Cardiac muscle cell (in vitro differentiated cells and primary cell): ENCODE measurements at regions not wholly inside any gene's neighbourhood (a gene's known extent, or its start where the extent isn't known, plus 50 kb on each side); places are given as distances from the start of the nearest gene placed in this dataset.

Source experiments
- DNase-seq, 2 donors: peaks; one replicate each; pipeline versions ENCODE4 v3.0.0 to v3.0.0-alpha.2; 2010 to 2017; ENCODE audit warnings: low read depth in 1 of 2, low spot score in 1 of 2
- H3K27ac ChIP-seq: fragments of 200-600 bp; sonication (generic); 2 replicates; pipeline ENCODE4 v1.5.1; 2016
- H3K27me3 ChIP-seq: fragments of 200-600 bp; sonication (generic); 2 replicates; pipeline ENCODE4 v1.6.0; 2016; ENCODE audit warnings: control low read depth
- H3K36me3 ChIP-seq: fragments of 200-600 bp; sonication (generic); 2 replicates; pipeline ENCODE4 v1.5.1; 2016; ENCODE audit warnings: control low read depth
- H3K4me1 ChIP-seq: fragments of 200-600 bp; sonication (generic); 2 replicates; pipeline ENCODE4 v1.8.1; 2017; ENCODE audit warnings: low read depth, mild to moderate bottlenecking, mixed run types
- H3K4me3 ChIP-seq: fragments of 200-600 bp; sonication (generic); 2 replicates; pipeline ENCODE4 v1.5.1; 2016; ENCODE audit warnings: mild to moderate bottlenecking
- H3K9me3 ChIP-seq: fragments of 200-600 bp; sonication (generic); 2 replicates; pipeline ENCODE4 v1.5.1; 2017; ENCODE audit warnings: low read depth, mild to moderate bottlenecking, control low read depth
- TF ChIP-seq, protein P1 (sequence below): IDR thresholded peaks from 2 replicates; pipeline ENCODE4 v1.5.1; 2012; ENCODE audit warnings: low read depth, mild to moderate bottlenecking, low read length

DNA sequence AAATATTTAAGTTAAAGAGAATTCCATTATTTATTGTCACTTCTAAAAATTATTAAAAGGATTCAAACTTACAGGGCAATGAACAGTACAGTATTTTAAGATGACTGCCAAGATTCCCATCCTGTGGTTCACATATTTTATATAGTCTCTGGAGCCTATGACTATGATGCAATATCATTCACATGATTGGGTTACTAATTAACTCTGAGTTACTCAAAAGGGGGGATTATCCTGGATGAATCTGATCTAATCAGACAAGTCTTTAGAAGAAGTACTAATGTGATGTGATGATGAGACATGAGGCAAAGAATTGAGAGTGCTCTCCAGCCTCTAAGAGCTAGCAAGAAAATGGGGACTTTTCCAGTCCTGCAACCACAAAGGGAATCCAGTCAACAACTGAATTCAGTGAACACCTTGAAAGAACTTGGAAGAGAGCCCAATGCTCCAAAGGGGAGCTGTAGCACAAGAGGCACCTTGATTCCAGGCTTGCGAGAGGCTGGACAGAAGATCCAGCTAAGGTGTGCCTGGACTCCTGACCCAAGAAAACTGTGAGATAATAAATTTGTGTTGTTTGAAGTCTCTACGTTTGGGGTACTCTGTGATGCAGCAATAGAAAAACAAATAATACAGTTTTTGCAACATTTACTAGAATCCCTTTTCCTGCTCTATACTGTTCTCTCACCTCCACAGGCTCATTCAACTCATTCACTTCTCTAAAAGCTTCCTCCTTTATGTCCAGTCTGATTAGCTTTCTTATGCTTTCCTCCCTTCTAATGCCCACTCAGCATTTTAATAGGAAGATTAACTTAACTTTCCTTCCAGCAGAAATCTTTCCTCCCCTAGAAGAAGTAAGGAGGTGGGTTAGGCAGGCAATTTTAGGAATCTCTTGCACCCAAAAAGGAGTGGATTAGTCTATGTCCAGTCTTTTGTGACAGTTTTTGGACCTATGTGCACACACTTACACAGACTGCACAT is 133.8 kb upstream of the LCORL start:
- no peak for DNase-seq
- TF ChIP-seq, protein P1, sequence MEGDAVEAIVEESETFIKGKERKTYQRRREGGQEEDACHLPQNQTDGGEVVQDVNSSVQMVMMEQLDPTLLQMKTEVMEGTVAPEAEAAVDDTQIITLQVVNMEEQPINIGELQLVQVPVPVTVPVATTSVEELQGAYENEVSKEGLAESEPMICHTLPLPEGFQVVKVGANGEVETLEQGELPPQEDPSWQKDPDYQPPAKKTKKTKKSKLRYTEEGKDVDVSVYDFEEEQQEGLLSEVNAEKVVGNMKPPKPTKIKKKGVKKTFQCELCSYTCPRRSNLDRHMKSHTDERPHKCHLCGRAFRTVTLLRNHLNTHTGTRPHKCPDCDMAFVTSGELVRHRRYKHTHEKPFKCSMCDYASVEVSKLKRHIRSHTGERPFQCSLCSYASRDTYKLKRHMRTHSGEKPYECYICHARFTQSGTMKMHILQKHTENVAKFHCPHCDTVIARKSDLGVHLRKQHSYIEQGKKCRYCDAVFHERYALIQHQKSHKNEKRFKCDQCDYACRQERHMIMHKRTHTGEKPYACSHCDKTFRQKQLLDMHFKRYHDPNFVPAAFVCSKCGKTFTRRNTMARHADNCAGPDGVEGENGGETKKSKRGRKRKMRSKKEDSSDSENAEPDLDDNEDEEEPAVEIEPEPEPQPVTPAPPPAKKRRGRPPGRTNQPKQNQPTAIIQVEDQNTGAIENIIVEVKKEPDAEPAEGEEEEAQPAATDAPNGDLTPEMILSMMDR, result no peak
- Histone ChIP-seq H3K4me3 (no peak overlapping the region), H3K4me1 (no peaks in the 10 kb centered on the region), H3K27me3 (no peaks in the 10 kb centered on the region), H3K27ac (no peak overlapping the region), H3K36me3 (no peaks in the 10 kb centered on the region), H3K9me3 (no peaks in the 10 kb centered on the region)

DNA sequence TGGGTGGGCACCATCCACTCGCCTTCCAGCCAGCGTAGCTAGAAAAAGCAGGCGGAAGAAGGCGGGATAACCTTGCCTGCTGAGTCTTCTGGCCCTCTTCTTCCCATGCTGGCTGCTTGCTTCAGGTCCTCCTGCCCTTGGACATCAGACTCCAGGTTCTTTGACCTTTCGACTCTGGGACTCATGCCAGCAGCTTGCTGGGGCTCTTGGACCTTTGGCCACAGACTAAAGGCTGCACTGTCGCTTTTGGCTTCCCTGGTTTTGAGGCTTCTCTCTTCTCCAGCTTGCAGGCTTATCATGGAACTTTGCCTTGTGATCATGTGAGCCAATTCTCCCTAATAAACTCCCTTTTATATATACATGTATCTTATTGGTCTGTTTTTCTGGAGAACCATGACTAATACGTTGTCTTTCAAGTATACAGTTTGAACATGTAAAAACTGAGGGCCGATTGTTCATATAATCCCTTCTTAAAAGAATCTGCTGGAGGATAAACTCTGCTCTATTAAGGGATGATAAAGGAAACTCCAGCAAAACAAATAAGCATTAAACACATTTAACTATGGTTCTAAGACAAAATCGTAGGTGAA is 116.6 kb upstream of the LCORL start:
- H3K9me3 ChIP-seq, result no peaks in the 10 kb centered on the region
- H3K27ac ChIP-seq, result no peak overlapping the region
- H3K36me3 ChIP-seq, result no peaks in the 10 kb centered on the region
- DNase-seq, result no peak
- H3K4me1 ChIP-seq, result no peaks in the 10 kb centered on the region
- no peak overlapping the region for H3K4me3 ChIP-seq
- no peaks in the 10 kb centered on the region for H3K27me3 ChIP-seq
- TF ChIP-seq, protein P1, result no peak

DNA sequence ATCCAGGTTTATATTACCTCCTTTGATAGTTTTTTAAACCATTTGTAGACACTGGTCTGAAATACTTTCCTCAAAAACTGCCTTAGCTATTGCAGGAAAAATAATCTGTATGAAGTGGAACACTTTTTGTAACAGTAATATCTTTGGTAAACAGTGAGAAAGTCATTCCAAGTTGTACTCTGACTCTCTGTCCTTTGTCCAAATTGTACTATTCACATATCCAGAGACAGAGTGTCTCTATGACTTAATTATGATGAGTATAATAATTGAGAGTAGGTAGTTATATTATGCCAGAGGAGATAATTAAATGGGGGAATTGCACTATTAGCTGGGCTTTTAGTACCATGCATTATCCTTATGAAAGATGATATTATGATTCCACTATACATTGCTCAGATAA is 112.6 kb upstream of the LCORL start:
- DNase-seq, result no peak
- Histone ChIP-seq H3K4me1 (no peaks in the 10 kb centered on the region), H3K4me3 (no peak overlapping the region), H3K9me3 (no peaks in the 10 kb centered on the region), H3K27ac (no peak overlapping the region), H3K27me3 (no peaks in the 10 kb centered on the region), H3K36me3 (no peaks in the 10 kb centered on the region)
- TF ChIP-seq, protein P1, result no peak

DNA sequence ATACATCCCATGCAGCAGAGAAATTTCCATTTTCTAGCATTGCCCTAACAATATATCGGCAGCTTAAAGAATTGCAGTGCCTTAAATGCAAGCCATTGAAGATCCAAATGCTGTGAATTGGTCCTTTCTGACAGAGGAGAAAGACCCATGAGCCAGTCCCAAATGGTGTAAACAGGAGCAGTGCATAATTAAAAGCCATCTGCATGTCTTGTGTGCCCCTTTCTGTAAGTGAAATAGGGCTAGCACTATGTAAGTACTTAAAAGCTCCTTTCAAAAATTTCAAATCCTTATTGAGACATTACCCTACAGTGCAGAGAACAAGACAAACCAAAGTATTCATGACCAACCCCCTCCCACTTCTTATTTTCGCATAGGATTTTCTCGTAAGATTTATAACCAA is 108.7 kb upstream of the LCORL start:
- H3K9me3 ChIP-seq, result no peaks in the 10 kb centered on the region
- H3K36me3 ChIP-seq, result no peaks in the 10 kb centered on the region
- no peak for DNase-seq
- H3K4me3 ChIP-seq, result no peak overlapping the region
- TF ChIP-seq, protein P1, result no peak
- no peak overlapping the region for H3K27ac ChIP-seq
- H3K4me1 ChIP-seq, result no peaks in the 10 kb centered on the region
- no peaks in the 10 kb centered on the region for H3K27me3 ChIP-seq

DNA sequence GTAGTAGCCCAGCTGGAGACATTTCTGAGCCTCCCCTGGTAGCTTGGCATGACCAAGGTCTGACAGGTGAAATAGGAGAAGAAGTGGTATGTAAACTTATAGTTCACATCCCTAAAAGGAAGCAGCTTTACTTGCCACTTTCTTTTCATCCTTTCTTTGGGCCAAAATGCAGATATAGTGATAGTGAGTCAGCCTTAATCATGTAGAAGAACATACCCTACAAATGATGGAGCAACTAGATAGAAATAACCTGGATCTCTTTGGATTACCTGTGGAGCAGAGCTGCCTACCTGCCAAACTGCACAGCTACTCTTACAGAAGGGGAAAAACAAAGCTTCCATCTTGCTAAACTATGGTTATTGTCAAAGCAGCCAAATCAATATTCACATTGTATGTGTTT is 106.7 kb upstream of the LCORL start:
- TF ChIP-seq, protein P1, result no peak
- Histone ChIP-seq H3K27me3 (no peaks in the 10 kb centered on the region), H3K4me3 (no peak overlapping the region), H3K27ac (no peak overlapping the region), H3K9me3 (no peaks in the 10 kb centered on the region), H3K36me3 (no peaks in the 10 kb centered on the region), H3K4me1 (no peaks in the 10 kb centered on the region)
- DNase-seq, result no peak
